ENCODE measurements at regions not wholly inside any gene's neighbourhood (a gene's known extent, or its start where the extent isn't known, plus 50 kb on each side); places are given as distances from the start of the nearest gene placed in this dataset.

DNA sequence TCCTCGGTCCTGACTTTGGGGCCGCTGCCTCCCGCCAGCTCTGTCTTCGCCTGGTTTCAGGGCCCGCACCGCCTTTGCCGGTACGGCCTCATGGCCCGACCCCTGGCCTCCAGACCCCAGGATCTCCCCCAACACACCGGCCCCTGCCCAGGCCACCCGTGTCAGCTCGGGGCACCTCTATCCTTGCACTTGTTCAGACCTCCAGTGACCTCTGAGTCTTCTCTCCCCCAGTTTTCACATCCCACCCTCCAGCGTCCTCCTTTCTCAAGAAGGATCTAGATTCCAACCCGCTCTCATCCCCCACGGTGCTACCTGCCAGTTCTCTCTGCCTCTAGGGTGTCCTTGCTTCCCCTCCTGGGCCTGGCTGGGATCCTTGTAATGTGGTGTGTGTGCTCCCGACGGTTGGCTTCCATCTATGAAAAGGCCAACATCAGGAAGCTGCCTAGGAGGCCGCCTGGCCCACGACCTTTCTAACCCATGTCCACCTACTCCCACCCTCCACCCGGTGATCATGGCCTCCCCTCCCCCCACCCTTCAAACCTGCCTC, 61.1 kb downstream of the SPATA31C2 start:
- Histone ChIP-seq H3K36me3 (ENCODE audit: insufficient read depth, low read length) (no peaks in the 10 kb centered on the region), H3K4me3 (no peak overlapping the region), H3K27ac (no peak overlapping the region), H3K9me3 (ENCODE audit: low read depth, low read length) (no peaks in the 10 kb centered on the region), H3K9ac (ENCODE audit: insufficient read length) (no peak overlapping the region)
- no peak for TF ChIP-seq EZH2 (IDR thresholded peaks at IDR 0.05)
- TF ChIP-seq POLR2AphosphoS5 (IDR thresholded peaks at IDR 0.05; ENCODE audit: borderline replicate concordance, low read depth, low read length), result no peak
- TF ChIP-seq FOXP2 (optimal IDR thresholded peaks at IDR 0.05; ENCODE audit: control extremely low read depth, extremely low read length, insufficient read depth), result no peak
- no peak for DNase-seq (ENCODE audit: low read depth, low spot score)

DNA sequence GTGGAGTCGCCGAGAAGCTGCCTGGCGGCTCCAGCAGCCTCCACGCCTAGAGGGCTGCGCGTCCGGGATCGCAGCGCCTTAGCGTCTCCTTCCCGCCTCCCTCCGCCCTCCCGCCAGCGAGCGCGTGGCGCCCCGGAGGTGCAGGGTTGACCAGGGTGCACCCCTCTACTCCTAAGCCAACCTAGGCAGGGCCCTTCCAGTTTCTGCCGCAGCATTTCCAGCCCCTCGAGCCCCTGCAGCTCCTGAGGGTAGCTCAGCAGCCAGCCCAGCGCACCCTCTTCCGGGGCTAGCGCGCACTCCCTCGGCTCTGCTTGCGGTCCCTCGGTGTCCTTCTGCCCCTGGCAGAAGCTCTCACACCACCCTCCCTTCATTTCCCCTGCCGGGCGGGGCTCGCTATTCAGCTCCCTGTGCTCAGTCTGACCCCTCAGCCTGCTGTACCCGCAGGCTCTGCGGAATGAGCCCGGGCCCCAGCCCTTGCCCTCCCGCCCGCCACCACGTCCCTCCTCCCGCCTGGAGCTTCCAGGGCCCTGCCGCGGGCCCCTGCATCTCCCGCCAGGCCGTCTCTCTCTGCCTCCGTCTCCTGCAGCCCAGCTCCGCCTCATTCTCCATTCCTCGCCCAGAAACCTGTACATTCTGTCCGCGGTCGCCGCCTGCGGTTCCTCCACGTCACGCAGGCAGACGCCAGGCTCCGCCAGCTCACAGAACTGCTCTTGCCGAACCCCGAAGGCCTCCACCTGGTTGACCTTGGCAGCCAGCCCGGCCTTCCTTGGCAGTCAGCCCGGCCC, 61.8 kb downstream of the SPATA31C2 start:
- TF ChIP-seq EZH2 (IDR thresholded peaks at IDR 0.05), result no peak
- TF ChIP-seq POLR2AphosphoS5 (IDR thresholded peaks at IDR 0.05; ENCODE audit: borderline replicate concordance, low read depth, low read length), result no peak
- no peak for TF ChIP-seq FOXP2 (optimal IDR thresholded peaks at IDR 0.05; ENCODE audit: control extremely low read depth, extremely low read length, insufficient read depth)
- Histone ChIP-seq H3K36me3 (ENCODE audit: insufficient read depth, low read length) (no peaks in the 10 kb centered on the region), H3K9ac (ENCODE audit: insufficient read length) (no peak overlapping the region), H3K27ac (no peak overlapping the region), H3K4me3 (no peak overlapping the region), H3K9me3 (ENCODE audit: low read depth, low read length) (no peaks in the 10 kb centered on the region)
- no peak for DNase-seq (ENCODE audit: low read depth, low spot score)

DNA sequence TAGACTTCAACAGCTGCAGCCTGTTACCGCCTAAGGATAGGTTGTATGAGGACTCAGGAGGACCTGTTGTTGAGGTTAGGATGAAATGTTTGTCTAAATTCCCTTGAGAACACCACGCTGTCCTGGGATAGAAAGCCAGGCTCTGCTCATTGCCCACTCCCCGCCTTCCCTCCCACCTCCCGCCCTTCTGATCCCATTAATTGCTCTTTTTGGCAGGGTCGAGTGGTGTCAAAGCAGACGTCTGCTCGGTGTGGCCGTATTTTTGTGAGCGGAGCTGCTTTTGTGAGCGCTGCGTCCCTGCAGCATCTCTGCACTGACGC, 62.3 kb downstream of the SPATA31C2 start:
- H3K4me3 ChIP-seq, result no peak overlapping the region

DNA sequence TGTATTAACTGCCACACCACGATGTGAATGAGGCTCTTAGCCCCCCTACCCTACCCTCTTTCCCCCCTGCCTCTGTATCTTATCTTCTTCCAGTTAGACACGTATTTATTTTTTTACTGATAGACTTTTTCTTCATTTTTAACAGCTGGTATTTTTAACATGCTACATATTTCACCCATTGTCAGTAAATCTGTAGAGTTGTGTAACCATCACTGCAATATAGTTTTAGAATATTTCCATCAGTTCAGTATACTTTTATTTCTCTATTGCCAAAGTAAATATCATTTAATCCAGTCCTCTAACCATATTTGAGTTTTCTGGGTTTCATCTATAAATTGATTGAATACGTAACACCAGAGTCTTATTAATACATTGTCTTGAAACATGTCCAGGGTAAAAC, 62.8 kb downstream of the SPATA31C2 start:
- DNase-seq (ENCODE audit: low read depth, low spot score), result no peak
- Histone ChIP-seq H3K36me3 (ENCODE audit: insufficient read depth, low read length) (no peaks in the 10 kb centered on the region), H3K27ac (no peak overlapping the region), H3K9me3 (ENCODE audit: low read depth, low read length) (no peaks in the 10 kb centered on the region), H3K9ac (ENCODE audit: insufficient read length) (no peak overlapping the region), H3K4me3 (no peak overlapping the region)
- TF ChIP-seq POLR2AphosphoS5 (IDR thresholded peaks at IDR 0.05; ENCODE audit: borderline replicate concordance, low read depth, low read length), result no peak
- no peak for TF ChIP-seq FOXP2 (optimal IDR thresholded peaks at IDR 0.05; ENCODE audit: control extremely low read depth, extremely low read length, insufficient read depth)
- no peak for TF ChIP-seq EZH2 (IDR thresholded peaks at IDR 0.05)

More for the DNA sequence above, 62.3 kb downstream of the SPATA31C2 start:
- TF ChIP-seq FOXP2 (optimal IDR thresholded peaks at IDR 0.05; ENCODE audit: control extremely low read depth, extremely low read length, insufficient read depth) (no peak), POLR2AphosphoS5 (IDR thresholded peaks at IDR 0.05; ENCODE audit: borderline replicate concordance, low read depth, low read length) (no peak), EZH2 (IDR thresholded peaks at IDR 0.05) (no peak)
- Histone ChIP-seq H3K9me3 (ENCODE audit: low read depth, low read length) (no peaks in the 10 kb centered on the region), H3K9ac (ENCODE audit: insufficient read length) (no peak overlapping the region), H3K27ac (no peak overlapping the region), H3K36me3 (ENCODE audit: insufficient read depth, low read length) (no peaks in the 10 kb centered on the region)
- DNase-seq (ENCODE audit: low read depth, low spot score), result no peak

DNA sequence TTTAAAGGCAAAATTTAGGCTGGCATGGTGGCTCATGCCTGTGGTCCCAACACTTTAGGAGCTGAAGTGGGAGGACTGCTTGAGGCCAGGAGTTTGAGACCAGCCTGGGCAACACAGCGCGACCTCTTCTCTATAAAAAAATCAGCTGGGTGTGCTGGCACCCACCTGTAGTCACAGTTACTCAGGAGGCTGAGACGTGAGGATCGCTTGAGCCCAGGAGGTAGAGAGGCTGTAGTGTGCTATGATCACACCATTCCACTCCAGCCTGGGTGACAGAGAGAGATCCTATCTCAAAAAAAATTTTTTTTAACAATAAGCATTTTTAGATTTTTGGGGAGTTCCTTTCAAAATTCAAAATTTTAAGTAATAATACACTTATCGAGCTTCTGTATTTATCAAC, 63.3 kb downstream of the SPATA31C2 start:
- H3K9ac ChIP-seq (ENCODE audit: insufficient read length), result no peak overlapping the region
- DNase-seq (ENCODE audit: low read depth, low spot score), result no peak
- H3K36me3 ChIP-seq (ENCODE audit: insufficient read depth, low read length), result no peaks in the 10 kb centered on the region
- H3K4me3 ChIP-seq, result no peak overlapping the region
- H3K27ac ChIP-seq, result no peak overlapping the region
- TF ChIP-seq EZH2 (IDR thresholded peaks at IDR 0.05), result no peak
- no peak for TF ChIP-seq FOXP2 (optimal IDR thresholded peaks at IDR 0.05; ENCODE audit: control extremely low read depth, extremely low read length, insufficient read depth)
- TF ChIP-seq POLR2AphosphoS5 (IDR thresholded peaks at IDR 0.05; ENCODE audit: borderline replicate concordance, low read depth, low read length), result no peak
- no peaks in the 10 kb centered on the region for H3K9me3 ChIP-seq (ENCODE audit: low read depth, low read length)

DNA sequence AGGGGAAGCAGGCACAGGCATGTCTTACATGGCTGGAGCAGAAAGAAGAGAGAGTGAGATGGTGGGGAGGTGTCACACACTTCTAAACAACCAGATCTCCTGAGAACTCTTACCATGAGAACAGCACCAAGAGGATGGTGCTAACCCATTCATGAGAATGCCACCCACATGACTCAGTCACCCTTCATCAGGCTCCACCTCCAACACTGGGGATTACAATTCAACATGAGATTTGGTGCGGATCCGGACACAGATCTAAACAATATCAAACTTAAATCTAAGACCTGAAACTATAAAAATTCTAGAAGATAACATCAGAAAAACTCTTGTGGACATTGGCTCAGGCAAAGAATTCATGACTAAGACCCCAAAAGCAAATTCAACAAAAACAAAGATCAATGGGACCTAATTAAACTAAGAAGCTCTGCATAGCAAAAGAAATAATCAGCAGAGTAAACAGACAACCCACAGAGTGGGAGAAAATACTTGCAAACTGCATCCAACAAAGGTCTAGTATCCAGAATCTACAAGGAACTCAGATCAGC, 65.4 kb downstream of the SPATA31C2 start:
- no peak overlapping the region for H3K9ac ChIP-seq (ENCODE audit: insufficient read length)
- no peak for TF ChIP-seq EZH2 (IDR thresholded peaks at IDR 0.05)
- no peak for TF ChIP-seq FOXP2 (optimal IDR thresholded peaks at IDR 0.05; ENCODE audit: control extremely low read depth, extremely low read length, insufficient read depth)
- TF ChIP-seq POLR2AphosphoS5 (IDR thresholded peaks at IDR 0.05; ENCODE audit: borderline replicate concordance, low read depth, low read length), result no peak
- H3K9me3 ChIP-seq (ENCODE audit: low read depth, low read length), result no peaks in the 10 kb centered on the region
- no peak for DNase-seq (ENCODE audit: low read depth, low spot score)
- no peaks in the 10 kb centered on the region for H3K36me3 ChIP-seq (ENCODE audit: insufficient read depth, low read length)
- no peak overlapping the region for H3K4me3 ChIP-seq
- H3K27ac ChIP-seq, result no peak overlapping the region

DNA sequence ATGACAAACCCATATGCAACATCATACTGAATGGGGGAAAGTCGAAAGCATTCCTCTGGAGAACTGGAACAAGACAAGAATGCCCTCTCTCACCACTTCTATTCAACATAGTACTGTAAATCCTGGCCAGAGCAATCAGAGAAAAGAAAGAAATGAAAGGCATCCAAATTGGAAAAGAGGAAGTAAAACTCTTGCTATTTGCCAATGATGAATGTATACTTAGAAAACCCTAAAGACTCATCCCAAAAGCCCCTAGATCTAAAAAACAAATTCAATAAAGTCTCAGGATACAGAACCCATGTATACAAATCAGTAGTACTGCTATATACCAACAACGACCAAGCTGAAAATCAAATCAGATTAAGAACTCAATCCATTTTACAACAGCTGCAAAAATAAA, 66.9 kb downstream of the SPATA31C2 start:
- DNase-seq (ENCODE audit: low read depth, low spot score), result no peak
- Histone ChIP-seq H3K9ac (ENCODE audit: insufficient read length) (no peak overlapping the region), H3K9me3 (ENCODE audit: low read depth, low read length) (no peaks in the 10 kb centered on the region), H3K36me3 (ENCODE audit: insufficient read depth, low read length) (no peaks in the 10 kb centered on the region), H3K27ac (no peak overlapping the region), H3K4me3 (no peak overlapping the region)
- TF ChIP-seq EZH2 (IDR thresholded peaks at IDR 0.05), result no peak
- TF ChIP-seq POLR2AphosphoS5 (IDR thresholded peaks at IDR 0.05; ENCODE audit: borderline replicate concordance, low read depth, low read length), result no peak

DNA sequence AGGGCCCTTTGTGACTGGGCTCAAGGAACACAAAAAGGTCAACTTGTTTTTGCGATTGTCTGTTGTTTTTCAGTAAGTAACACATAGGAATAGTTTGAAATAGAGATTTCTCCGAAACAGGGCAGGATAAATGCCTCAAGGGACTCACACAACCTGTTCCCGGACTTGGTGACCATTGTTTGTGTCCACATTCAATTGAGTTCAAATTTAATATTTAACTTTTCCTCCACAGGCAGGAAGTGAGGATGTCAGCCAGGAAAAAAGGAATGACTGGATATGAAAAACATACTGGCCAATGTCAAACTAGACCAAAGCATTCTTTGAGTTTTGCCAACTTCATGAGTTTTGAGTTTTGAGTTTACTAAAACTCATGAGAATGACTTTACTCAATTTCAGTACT, 72.7 kb downstream of the SPATA31C2 start:
- H3K36me3 ChIP-seq (ENCODE audit: insufficient read depth, low read length), result no peaks in the 10 kb centered on the region
- no peak for DNase-seq (ENCODE audit: low read depth, low spot score)

More for the DNA sequence above, 72.7 kb downstream of the SPATA31C2 start:
- H3K4me3 ChIP-seq, result no peak overlapping the region
- no peak for TF ChIP-seq POLR2AphosphoS5 (IDR thresholded peaks at IDR 0.05; ENCODE audit: borderline replicate concordance, low read depth, low read length)
- TF ChIP-seq FOXP2 (optimal IDR thresholded peaks at IDR 0.05; ENCODE audit: control extremely low read depth, extremely low read length, insufficient read depth), result no peak
- H3K27ac ChIP-seq, result no peak overlapping the region
- H3K9me3 ChIP-seq (ENCODE audit: low read depth, low read length), result no peaks in the 10 kb centered on the region
- H3K9ac ChIP-seq (ENCODE audit: insufficient read length), result no peak overlapping the region

Measured in SK-N-MC (cell line).